Spleen (tissue), 7 donors: ENCODE measurements at regions not wholly inside any gene's neighbourhood (a gene's known extent, or its start where the extent isn't known, plus 50 kb on each side); places are given as distances from the start of the nearest gene placed in this dataset.

ENCODE experiments used
- POLR2AphosphoS5 ChIP-seq, 3 donors: sonication (generic); formaldehyde crosslinking; IDR thresholded peaks; one replicate each; pipeline ENCODE4 v1.5.1; 2017; ENCODE audit warnings: antibody characterized with exemption in 3 of 3
- TF ChIP-seq, protein P1 (sequence below), 11 experiments: fragments of 200-600 bp in 7 of 11; fragments of 450-650 bp in 4 of 11; sonication (generic) in 4 of 11; IDR thresholded peaks in 8 of 11; conservative IDR thresholded peaks in 3 of 11; 1 replicate in 7 of 11; 2 replicates in 4 of 11; pipeline versions ENCODE4 v1.4.0 to v1.8.0; 2016 to 2021; ENCODE audit warnings: antibody characterized with exemption in 11 of 11, inconsistent platforms in 4 of 11, mild to moderate bottlenecking in 1 of 11
- donor health status: DM: no; HTN: no; CAD: no; lungs with moderate emphysema.
- donor health status: DM: no; HTN: no; CAD: no.
- donor health status: DM: no; HTN: no; CAD: no.

DNA sequence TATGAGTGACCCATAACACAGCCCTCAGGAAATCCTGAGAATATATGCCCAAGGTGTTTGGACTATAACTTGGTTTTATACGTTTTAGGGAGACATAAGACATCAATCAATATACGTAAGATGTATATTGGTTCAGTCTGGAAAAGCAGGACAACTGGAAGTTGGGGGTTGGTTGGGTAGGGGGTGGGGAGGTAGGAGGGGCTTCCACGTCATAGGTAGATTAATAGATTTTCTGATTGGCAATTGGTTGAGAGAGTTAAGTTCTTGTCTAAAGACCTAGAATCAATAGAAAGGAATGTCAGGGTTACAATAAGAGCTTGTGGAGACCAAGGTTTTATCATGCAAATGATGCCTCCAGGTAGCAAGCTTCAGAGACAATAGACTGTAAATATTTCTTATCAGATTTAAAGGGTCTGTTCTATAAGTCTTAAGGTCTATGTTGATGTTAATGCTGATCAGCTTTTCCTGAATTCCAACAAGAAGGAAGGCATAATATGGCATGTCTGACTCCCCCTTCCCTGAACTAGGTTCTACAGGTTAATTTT, 2267.7 kb upstream of the ACO1 start:
- TF ChIP-seq, protein P1, sequence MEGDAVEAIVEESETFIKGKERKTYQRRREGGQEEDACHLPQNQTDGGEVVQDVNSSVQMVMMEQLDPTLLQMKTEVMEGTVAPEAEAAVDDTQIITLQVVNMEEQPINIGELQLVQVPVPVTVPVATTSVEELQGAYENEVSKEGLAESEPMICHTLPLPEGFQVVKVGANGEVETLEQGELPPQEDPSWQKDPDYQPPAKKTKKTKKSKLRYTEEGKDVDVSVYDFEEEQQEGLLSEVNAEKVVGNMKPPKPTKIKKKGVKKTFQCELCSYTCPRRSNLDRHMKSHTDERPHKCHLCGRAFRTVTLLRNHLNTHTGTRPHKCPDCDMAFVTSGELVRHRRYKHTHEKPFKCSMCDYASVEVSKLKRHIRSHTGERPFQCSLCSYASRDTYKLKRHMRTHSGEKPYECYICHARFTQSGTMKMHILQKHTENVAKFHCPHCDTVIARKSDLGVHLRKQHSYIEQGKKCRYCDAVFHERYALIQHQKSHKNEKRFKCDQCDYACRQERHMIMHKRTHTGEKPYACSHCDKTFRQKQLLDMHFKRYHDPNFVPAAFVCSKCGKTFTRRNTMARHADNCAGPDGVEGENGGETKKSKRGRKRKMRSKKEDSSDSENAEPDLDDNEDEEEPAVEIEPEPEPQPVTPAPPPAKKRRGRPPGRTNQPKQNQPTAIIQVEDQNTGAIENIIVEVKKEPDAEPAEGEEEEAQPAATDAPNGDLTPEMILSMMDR (IDR thresholded peaks at IDR 0.05 in 8 of 11, conservative IDR thresholded peaks at IDR 0.05 in 3 of 11): no peak
- no peak for TF ChIP-seq POLR2AphosphoS5 (IDR thresholded peaks at IDR 0.05)
